Stomach smooth muscle (tissue), 2 donors: ENCODE measurements at regions not wholly inside any gene's neighbourhood (a gene's known extent, or its start where the extent isn't known, plus 50 kb on each side); places are given as distances from the start of the nearest gene placed in this dataset.
"Not testable (repeated sequence)": the region's sequence is repeated elsewhere in the genome, so short reads cannot be mapped to it uniquely, and the experiment has no call there.

Experiments used
- H3K27ac ChIP-seq: one replicate; pipeline ENCODE4 v1.7.0; 2013; ENCODE audit warnings: mild to moderate bottlenecking, low read length, inconsistent platforms
- H3K27me3 ChIP-seq, 2 donors: one replicate each; pipeline ENCODE4 v1.7.0; 2013; ENCODE audit warnings: low read length in 2 of 2; ENCODE audit not compliant: insufficient read depth in 2 of 2, control insufficient read depth in 1 of 2
- H3K36me3 ChIP-seq, 2 donors: one replicate each; pipeline ENCODE4 v1.7.0; 2013; ENCODE audit warnings: low read length in 2 of 2; ENCODE audit not compliant: control insufficient read depth in 2 of 2, insufficient read depth in 2 of 2
- H3K4me1 ChIP-seq: one replicate; pipeline ENCODE4 v1.7.0; 2013; ENCODE audit warnings: low read length; ENCODE audit not compliant: control insufficient read depth, insufficient read depth
- H3K4me3 ChIP-seq, 2 donors: one replicate each; pipeline ENCODE4 v1.7.0; 2013; ENCODE audit warnings: low read length in 2 of 2
- H3K9ac ChIP-seq, 2 donors: one replicate each; pipeline ENCODE4 v1.7.0; 2013; ENCODE audit warnings: low read length in 2 of 2, mild to moderate bottlenecking in 1 of 2
- H3K9me3 ChIP-seq, 2 donors: one replicate each; pipeline ENCODE4 v1.7.0; 2013; ENCODE audit warnings: low read length in 2 of 2; ENCODE audit not compliant: control insufficient read depth in 2 of 2
- donor health status: healthy.
- donor health status: Pancreatic carcinoma.

DNA sequence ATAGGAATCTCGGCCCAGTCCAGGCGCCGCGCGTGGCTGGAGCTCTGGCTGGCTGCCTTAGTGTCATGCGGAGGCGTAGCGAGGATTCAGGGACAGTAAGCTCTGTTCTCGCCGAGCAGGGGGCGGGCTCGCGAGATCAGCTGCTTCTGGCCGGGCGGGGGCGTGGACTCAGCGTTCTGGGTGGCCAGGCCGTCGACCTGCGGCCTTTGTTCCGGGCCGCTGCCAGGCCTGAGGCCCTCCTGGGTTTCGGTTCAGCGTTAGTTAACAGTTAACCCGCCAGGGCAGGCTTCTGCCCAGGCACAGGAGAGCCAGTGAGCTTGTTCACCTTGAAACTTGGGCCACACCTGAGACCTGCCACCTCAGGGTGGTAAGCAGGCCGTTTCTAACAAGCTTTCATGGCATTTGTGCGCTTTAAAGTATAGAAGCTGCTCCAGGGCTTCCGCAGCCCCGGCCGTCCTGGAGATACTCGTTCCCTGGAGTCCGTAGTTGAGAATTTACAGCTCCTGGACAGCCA lies 332.2 kb upstream of the SGCG start:
- H3K27ac ChIP-seq: no peak overlapping the region
- no peaks in the 10 kb centered on the region for H3K4me1 ChIP-seq
- no peak overlapping the region for H3K9ac ChIP-seq
- H3K27me3 ChIP-seq: no peaks in the 10 kb centered on the region
- no peaks in the 10 kb centered on the region for H3K36me3 ChIP-seq
- no peaks in the 10 kb centered on the region for H3K9me3 ChIP-seq
- H3K4me3 ChIP-seq: no peak overlapping the region

- no peaks in the 10 kb centered on the region for H3K36me3 ChIP-seq
- no peaks in the 10 kb centered on the region for H3K27me3 ChIP-seq
- peaks cover 0 to 4% of the 10 kb centered on the region in 2 donors for H3K9me3 ChIP-seq
- H3K4me3 ChIP-seq: no peak overlapping the region
- H3K9ac ChIP-seq: no peak overlapping the region
- no peaks in the 10 kb centered on the region for H3K4me1 ChIP-seq
- H3K27ac ChIP-seq: no peak overlapping the region
These were observed 324.9 kb upstream of the SGCG start for GRCh38 chr13:22855926-22856325.

- H3K27me3 ChIP-seq, H3K9ac ChIP-seq, H3K4me3 ChIP-seq, H3K4me1 ChIP-seq, H3K9me3 ChIP-seq, H3K36me3 ChIP-seq, H3K27ac ChIP-seq: not testable (repeated sequence)
These were observed 321.8 kb upstream of the SGCG start for GRCh38 chr13:22858980-22859379.

DNA sequence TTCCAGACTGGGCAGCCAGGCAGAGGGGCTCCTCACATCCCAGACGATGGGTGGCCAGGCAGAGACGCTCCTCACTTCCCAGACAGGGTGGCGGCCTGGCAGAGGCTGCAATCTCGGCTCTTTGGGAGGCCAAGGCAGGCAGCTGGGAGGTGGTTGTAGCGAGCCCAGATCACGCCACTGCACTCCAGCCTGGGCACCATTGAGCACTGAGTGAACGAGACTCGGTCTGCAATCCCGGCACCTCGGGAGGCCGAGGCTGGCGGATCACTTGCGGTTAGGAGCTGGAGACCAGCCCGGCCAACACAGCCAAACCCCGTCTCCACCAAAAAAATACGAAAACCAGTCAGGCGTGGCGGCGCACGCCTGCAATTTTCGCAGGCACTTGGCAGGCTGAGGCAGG lies 321.4 kb upstream of the SGCG start:
- not testable (repeated sequence) for H3K36me3 ChIP-seq, H3K4me3 ChIP-seq, H3K27me3 ChIP-seq

DNA sequence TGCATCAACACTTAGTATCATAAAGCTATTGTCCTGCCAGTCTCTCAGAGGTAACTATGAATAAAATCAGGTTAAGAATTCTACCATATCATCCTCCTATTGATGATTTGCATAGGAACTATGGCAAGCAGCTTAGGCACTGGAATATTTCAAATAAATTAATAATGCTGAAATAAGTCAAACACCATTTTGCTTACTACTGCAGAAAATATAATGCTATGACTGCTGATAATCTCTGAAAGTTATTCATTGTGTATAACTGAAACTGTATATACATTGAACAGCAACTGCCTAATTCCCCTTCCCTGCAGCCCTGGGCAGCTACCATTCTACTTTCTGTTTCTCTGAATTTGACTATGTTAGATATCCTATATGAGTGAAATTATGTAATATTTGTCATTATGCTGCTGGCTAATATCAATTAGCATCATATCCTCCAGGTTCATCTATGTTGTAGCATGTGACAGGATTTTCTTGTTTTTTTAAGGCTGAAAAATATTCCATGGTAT lies 318.8 kb upstream of the SGCG start:
- Histone ChIP-seq H3K4me1 (no peaks in the 10 kb centered on the region), H3K9me3 (no peaks in the 10 kb centered on the region), H3K27me3 (no peaks in the 10 kb centered on the region), H3K27ac (no peak overlapping the region), H3K9ac (no peak overlapping the region), H3K36me3 (no peaks in the 10 kb centered on the region), H3K4me3 (no peak overlapping the region)

More for the DNA sequence above, 321.4 kb upstream of the SGCG start:
- H3K27ac ChIP-seq, H3K4me1 ChIP-seq, H3K9me3 ChIP-seq, H3K9ac ChIP-seq: not testable (repeated sequence)

GRCh38 chr13:22862478-22862877 lies 318.3 kb upstream of the SGCG start:
- Histone ChIP-seq H3K36me3 (no peaks in the 10 kb centered on the region), H3K4me3 (no peak overlapping the region), H3K27me3 (no peaks in the 10 kb centered on the region), H3K9me3 (no peaks in the 10 kb centered on the region), H3K9ac (no peak overlapping the region), H3K4me1 (no peaks in the 10 kb centered on the region), H3K27ac (no peak overlapping the region)

DNA sequence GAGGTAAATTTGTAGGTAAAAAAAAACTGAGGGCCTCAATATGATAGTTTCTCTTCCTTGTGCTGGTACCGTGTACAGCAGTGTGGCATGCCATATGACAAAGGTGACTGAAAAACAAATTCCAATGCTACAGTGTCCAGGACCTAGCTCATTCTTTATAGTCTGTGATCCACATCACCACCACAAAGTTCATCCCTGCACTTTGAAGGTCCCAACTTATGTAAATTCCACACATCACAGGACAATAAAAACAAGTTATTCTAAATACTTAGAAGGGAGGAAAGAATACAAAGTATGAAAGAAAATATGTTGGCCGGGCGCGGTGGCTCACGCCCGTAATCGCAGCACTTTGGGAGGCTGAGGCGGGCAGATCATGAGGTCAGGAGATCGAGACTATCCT lies 314.6 kb upstream of the SGCG start:
- no peaks in the 10 kb centered on the region for H3K36me3 ChIP-seq
- no peaks in the 10 kb centered on the region for H3K27me3 ChIP-seq

GRCh38 chr13:22871231-22871630 lies 309.5 kb upstream of the SGCG start:
- H3K4me3 ChIP-seq: no peak overlapping the region
- H3K36me3 ChIP-seq: no peaks in the 10 kb centered on the region
- no peak overlapping the region for H3K9ac ChIP-seq
- H3K4me1 ChIP-seq: no peaks in the 10 kb centered on the region
- no peaks in the 10 kb centered on the region for H3K27me3 ChIP-seq
- peaks cover 0 to 4% of the 10 kb centered on the region in 2 donors for H3K9me3 ChIP-seq
- no peak overlapping the region for H3K27ac ChIP-seq

More for the DNA sequence above, 314.6 kb upstream of the SGCG start:
- no peak overlapping the region for H3K27ac ChIP-seq
- H3K9ac ChIP-seq: no peak overlapping the region
- no peaks in the 10 kb centered on the region for H3K9me3 ChIP-seq
- no peaks in the 10 kb centered on the region for H3K4me1 ChIP-seq
- H3K4me3 ChIP-seq: no peak overlapping the region

- Histone ChIP-seq H3K27ac (no peak overlapping the region), H3K9ac (no peak overlapping the region), H3K4me3 (no peak overlapping the region), H3K27me3 (no peaks in the 10 kb centered on the region), H3K36me3 (no peaks in the 10 kb centered on the region), H3K4me1 (no peaks in the 10 kb centered on the region), H3K9me3 (peaks cover 0 to 4% of the 10 kb centered on the region in 2 donors)
These were observed 305.9 kb upstream of the SGCG start for GRCh38 chr13:22874839-22875238.

- Histone ChIP-seq H3K27me3 (no peaks in the 10 kb centered on the region), H3K4me3 (no peak overlapping the region), H3K9me3 (peaks cover 0 to 4% of the 10 kb centered on the region in 2 donors), H3K9ac (no peak overlapping the region), H3K36me3 (no peaks in the 10 kb centered on the region), H3K4me1 (no peaks in the 10 kb centered on the region), H3K27ac (no peak overlapping the region)
These were observed 303.4 kb upstream of the SGCG start for GRCh38 chr13:22877421-22877820.

GRCh38 chr13:22880741-22881720 lies 299.7 kb upstream of the SGCG start:
- no peak overlapping the region for H3K4me3 ChIP-seq
- H3K36me3 ChIP-seq: no peaks in the 10 kb centered on the region
- no peaks in the 10 kb centered on the region for H3K4me1 ChIP-seq
- no peak overlapping the region for H3K9ac ChIP-seq
- H3K27ac ChIP-seq: no peak overlapping the region
- no peaks in the 10 kb centered on the region for H3K27me3 ChIP-seq
- no peaks in the 10 kb centered on the region for H3K9me3 ChIP-seq
